GM20431 (cell line): ENCODE measurements at regions not wholly inside any gene's neighbourhood (a gene's known extent, or its start where the extent isn't known, plus 50 kb on each side); places are given as distances from the start of the nearest gene placed in this dataset.
"Not testable (repeated sequence)": the region's sequence is repeated elsewhere in the genome, so short reads cannot be mapped to it uniquely, and the experiment has no call there.

Source experiments
- in situ Hi-C: fragments of 300-500 bp; cut with MseI, MboI; formaldehyde crosslinking; loops from one replicate; pipeline ENCODE4 v1.15.0; 2020; ENCODE audit warnings: low sequenced_read_pairs; ENCODE audit not compliant: unreplicated experiment

DNA sequence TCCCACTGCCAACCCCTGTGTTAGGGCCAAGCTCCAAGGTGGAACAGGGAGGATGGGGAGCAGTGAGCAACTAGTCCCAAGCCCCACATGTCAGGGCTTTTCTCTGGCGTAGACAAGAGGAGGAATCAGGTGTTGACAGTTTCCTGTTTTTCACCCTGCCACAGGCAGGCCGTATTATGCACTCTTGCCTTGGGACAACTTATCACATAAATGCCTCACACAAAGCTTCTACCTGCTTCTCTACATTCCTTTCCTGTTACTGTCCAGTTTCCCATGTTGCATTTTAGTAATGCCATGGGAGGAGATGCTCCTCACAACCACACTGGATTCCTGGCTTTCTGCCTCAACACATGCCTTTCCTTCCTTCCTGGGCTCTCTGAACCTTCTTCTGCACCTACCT, 381.2 kb upstream of the ATP11B start:
- in situ Hi-C loops, result no loop called here

DNA sequence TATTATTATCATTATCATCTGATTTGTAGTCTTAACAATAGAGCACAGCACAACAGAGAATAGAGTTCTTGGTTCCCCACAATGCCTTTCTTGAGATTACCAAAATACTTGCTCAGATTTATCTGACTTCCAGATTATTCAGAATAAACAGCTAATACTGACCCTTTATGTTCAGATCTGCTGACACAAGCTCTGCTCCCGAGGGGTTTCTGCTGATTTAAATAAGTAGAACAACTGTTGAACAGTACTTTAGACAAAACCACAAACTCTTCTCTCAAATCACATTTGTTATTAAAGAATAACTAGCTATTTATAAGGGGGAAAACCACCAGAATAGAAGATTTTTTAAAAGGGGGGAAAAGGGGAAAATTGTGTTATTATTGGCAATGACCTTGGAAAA, 380.2 kb upstream of the ATP11B start:
- in situ Hi-C loops, result no loop called here

DNA sequence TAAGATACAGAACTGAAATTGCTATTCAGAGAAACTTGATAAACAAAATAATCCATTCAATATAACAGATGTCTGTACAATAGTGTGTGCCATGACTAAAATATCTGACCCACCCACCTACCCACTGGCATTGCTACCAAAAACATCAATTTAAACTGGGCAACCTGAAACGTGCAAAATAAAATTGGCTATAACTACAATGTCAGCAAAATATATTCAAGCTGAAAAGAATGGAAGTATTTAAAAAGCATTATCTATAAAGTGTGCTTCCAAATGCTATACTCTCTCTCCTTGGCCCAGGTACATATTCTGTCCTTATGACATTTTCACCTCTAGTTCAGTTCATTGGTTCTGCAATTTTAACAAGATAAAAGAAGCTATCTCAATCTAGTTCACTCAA, 379.6 kb upstream of the ATP11B start:
- in situ Hi-C loops, result no loop called here

DNA sequence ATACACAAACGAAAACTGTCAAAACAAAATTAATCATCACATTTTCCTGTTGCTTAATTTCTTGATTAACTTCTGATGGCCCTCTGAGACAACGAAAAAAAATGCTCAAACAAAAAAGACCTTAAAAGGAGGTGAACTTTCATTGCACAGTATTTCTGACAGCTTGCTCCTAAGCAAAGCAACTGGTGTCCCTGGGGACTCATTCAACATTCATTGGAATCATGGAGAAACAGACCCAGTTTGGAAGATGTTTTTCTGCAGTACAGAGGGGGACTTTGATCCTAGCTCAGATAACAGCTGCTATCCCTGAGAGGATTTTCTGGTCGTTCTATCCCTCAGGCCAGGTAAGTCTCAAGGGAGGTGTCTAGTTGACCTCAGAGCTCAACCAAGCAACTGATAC, 378.7 kb upstream of the ATP11B start:
- in situ Hi-C loops, result no loop called here

DNA sequence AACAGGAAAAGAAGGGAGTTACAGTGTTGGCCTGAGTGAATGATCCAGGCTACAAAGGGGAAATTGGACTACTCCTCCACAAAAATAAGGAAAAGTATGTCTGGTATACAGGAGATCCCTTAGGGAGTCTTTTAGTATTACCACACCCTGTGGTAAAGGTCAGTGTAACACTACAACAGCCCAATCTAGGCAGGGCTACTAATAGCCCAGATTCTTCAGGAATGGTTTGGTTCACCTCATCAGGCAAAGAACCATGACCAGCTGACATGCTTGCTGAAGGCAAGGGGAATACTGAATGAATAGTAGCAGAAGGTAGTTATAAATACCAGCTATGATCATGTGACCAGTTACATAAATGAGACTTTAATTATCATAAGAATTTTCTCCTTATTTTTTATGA, 372.6 kb upstream of the ATP11B start:
- in situ Hi-C loops, result no loop called here

DNA sequence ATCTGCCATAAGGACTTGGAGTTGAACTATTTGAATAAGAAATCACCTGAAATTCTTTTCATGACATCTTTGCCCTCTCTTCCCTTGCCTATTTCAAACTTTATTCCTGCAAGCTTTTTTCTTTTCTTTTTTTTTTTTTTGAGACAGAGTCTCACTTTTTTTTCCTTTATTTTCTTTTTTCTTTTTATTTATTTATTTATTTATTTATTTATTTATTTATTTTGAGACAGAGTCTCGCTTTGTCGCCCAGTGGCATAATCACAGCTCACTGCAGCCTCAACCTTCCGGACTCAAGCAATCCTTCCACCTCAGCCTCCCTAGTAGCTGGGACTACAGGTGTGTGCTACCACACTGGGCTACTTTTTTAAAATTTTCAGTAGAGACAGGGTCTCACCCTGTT, 369.3 kb upstream of the ATP11B start:
- in situ Hi-C loops, result no loop called here

DNA sequence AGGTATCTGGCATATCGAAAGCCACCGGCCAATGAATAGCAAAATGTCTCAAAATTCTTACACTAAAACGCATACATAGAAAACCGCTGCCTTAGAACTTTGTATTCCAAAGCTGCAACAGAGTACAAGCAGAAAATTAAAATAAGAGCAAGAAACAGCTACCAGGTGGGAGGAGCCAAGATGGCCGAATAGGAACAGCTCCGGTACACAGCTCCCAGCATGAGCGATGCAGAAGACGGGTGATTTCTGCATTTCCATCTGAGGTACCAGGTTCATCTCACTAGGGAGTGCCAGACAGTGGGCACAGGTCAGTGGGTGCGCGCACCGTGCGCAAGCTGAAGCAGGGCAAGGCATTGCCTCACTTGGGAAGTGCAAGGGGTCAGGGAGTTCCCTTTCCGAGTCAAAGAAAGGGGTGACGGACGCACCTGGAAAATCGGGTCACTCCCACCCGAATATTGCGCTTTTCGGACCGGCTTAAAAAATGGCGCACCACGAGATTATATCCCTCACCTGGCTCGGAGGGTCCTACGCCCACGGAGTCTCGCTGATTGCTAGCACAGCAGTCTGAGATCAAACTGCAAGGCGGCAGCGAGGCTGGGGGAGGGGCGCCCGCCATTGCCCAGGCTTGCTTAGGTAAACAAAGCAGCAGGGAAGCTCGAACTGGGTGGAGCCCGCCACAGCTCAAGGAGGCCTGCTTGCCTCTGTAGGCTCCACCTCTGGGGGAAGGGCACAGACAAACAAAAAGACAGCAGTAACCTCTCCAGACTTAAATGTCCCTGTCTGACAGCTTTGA, 367.2 kb upstream of the ATP11B start:
- in situ Hi-C loops, result not testable (repeated sequence)

DNA sequence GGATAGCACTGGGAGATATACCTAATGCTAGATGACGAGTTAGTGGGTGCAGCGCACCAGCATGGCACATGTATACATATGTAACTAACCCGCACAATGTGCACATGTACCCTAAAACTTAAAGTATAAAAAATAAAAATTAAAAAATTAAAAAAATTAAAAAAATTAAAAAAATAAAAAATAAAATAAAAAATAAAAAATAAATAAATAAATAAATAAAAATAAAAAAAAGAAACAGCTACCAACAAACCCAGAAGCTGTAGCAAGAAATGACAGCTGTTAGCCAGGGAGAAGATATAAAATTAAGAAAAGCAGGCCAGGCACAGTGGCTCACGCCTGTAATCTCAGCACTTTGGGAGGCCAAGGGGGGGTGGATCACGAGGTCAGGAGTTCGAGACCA, 361.3 kb upstream of the ATP11B start:
- in situ Hi-C loops, result not testable (repeated sequence)

DNA sequence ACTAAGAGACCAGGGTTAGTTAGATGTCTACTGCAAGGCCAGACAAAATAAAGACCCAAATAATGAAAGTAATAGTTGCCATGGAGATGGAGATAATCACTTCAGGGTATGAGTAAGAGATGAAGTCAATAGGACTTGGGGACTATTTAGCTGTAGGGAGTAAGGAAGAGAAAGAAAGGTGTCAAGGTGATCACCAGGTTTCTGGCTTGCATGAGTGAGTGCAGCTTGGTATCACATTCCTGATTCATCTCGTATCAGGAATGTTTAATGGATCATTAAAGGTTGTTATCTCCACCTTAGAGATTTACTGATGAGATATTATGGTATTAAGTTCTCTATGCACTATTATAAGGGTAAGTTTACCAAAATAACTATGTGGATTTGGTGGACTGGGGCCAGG, 357.4 kb upstream of the ATP11B start:
- in situ Hi-C loops, result no loop called here

DNA sequence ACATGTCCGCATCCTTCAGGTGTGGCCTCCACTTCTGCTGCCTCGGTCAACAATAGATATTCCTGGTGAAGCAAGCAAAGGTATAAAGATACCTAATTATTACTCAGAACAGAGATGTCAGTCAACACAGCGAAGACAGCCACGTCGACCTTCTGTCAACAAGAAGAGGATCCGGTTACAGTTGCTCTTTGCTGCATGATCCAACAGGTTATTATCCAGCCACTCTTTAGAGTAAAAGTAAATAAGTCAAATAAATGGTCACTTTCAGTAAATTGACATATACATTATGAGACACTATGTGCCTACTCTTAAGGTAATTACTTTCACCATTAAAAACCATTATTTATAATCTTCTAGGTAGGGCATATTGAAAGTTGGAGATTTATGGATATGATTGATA, 356.8 kb upstream of the ATP11B start:
- in situ Hi-C loops, result no loop called here

DNA sequence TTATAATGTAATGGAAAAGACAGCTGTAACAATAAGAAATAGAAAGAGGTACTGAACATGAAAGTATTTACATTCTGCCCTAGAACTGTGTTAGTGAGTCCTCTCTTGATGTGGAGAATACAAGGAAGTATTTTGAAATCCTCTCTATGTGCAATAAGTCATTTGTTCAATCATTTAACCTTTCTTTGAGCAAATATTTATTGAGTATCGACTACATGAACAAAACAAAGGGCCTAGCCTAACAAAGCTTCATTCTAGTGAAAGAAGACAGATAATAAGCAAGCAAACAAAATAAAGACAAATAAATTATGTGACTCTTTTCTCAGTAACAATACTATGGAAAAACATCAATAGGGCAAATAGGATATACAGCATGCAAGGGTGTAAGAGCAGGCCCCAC, 354.9 kb upstream of the ATP11B start:
- in situ Hi-C loops, result no loop called here

DNA sequence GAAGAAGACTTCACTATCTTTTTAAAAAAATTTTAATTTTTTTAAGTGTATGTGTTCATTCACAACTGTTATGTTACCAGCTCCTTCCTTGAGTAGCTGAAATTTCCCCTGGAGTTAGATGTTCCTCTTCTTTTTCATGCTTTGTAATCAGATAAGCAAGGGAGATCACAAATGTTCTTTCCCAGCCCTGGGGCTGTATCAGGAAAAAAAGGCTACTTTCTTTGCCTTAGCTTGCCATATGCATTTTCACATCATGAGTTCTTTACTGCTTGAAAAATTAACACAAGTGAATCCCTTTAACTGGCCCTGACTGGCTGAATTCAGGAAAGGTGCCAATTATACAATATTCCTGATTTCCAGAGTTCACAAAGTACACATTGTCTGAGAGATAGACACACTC, 353.2 kb upstream of the ATP11B start:
- in situ Hi-C loops, result no loop called here

DNA sequence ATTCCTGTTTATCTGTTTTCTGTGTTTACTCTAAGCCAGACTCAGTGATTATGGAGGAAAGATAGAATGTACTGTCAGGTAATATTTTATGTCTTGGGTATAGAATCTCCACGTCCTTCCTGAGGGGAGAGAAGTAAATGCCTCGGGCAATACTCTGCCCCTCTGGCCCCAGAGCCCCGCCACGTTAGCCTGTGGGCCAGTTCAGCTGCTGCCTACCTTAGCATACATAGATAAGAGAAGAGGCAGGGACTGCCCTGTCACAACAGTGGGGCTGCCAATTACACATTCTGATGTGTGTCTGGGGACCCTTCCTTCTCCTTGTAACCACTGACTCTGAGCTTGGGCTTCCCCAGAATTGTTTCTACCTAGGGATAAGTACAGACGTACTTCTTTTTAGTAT, 347.7 kb upstream of the ATP11B start:
- in situ Hi-C loops, result no loop called here

DNA sequence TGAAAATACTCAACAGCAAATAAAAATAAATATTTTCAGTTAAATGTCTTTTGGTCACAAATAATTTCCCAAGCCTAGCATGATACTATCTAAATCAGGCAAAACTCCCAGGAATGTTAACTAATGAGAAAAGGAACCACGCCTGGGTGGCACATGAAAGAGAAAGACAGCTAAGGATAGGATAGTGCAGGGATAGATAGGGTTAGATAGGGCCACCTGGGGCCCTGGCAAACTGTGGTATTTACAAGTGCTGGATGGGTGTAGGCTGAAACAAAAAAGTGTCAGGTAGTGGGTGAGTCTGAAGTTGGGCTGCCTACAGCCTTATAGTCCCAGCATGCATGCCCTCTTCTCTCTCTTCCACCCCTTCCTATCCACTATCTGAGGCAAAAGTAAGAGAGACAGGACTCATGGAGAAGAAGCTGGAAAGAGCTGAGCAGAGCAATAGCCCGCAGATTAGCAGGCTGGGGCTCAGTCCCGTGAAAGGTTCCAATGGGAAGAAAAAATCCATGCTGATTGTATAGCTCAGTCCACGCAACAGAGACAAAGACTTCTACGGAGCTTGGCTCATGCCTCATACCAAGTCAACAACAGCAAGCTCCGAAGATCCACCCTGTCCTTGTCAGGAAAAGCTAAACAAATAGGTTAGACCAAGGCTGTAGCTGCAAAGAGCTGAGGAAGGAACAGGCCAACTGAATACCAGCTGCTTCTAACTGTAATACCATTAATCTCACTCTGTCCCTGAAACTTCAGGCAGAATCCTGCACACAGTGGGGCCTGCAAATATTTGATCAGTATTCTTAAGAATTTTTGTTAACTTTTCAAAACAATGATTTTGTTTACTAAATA, 342.1 kb upstream of the ATP11B start:
- in situ Hi-C loops, result no loop called here

DNA sequence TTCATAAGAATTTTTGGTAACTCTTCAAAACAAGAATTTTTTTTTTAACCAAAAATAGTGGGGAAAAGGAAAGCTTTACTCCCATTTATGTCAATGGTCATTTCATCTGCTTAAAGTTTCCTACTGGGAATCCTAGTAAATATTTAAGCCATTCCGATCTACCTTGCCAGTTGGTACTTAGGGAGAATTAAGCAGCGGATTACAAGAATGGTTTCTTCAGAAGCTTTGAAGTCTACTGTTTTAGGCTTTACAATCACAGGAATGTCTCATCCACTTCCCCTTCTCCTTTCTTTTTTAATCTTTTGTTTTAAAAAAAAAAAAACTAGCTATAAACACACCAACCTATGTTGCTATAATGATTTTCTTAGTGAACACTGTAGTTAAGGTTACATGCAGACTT, 341.4 kb upstream of the ATP11B start:
- in situ Hi-C loops, result no loop called here

DNA sequence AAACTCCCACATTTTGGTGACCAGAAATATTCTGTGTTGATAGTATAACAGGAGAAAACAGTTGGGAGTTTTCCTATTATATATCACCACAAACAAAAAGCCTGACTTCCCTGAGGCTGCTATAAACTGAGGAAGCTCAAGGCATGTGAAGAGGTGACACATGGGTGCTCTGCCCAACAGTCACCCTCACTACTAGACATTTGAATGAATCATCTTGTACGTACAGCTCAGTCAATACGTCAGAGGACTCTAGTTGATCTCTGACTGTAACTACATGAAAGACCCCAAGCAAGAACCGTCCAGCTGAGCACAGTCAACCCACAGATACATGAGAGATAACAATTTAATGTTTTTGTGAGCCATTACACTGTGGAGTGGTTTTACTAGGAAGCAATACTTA, 338.3 kb upstream of the ATP11B start:
- in situ Hi-C loops, result no loop called here

DNA sequence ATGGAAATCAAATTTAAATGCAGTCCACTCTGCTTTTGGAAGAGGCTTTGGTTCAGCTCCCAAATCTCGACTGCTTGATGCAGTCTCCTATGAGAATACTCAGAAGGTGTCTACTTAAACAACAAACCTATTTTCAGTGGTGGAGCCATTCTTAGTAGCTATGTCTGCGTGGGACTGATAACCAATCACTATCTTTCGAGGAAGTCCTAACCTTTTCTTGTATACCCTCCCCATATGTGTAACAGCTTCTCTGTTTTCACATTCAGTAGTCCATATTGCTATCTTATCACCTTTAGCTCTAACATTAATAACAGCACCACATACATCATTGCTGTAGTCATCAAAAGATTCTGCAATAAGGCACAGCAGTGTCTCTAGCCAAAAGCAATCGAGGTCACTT, 333.0 kb upstream of the ATP11B start:
- in situ Hi-C loops, result no loop called here

DNA sequence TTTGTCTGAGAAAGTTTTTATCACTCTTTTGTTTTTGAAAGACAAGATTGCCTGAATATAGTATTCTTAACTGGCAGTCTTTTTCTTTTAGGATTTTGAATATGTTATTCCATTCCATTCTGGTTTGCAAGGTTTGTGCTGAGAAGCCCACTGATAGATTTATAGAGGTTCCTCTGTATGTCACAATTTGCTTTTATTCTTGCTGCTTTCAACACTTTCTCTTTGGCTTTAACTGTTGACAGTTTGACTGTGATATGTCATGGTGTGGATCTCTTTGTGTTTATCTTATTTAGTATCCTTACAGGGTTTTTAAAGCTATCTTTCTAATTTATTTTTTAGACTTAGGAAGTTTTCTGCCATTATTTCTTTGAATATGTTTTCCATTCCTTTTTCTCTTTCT, 331.2 kb upstream of the ATP11B start:
- in situ Hi-C loops, result no loop called here

DNA sequence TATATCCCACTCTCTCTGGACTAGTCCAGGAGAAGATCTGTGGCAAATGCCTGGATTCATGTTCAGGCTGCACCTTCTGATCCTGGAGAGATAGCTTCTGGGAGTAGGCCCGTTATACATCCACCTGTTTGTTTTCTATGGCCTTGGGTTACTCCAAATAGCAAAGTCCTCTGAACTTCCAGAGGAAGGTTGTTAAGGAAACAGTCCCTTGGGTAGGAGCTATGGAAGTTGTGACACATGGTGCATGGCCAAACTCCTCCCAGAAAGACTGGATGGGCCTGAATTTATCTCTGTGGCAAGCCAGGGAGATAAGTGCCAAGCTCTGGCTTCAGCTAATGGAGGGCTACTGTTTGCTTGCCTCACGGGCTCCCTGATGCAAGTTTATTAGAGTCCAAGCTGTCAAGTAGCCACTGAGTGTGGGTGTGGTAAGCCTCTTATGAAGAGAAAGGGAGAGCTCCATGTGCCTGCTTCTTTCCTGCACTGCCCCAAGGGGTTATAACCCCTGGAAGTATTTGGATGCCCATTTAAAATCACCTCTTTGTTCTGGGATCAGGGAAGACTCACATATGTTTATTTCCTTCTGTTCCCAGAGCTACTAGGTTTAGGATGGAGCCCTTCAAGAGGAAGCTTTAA, 328.7 kb upstream of the ATP11B start:
- in situ Hi-C loops, result no loop called here

DNA sequence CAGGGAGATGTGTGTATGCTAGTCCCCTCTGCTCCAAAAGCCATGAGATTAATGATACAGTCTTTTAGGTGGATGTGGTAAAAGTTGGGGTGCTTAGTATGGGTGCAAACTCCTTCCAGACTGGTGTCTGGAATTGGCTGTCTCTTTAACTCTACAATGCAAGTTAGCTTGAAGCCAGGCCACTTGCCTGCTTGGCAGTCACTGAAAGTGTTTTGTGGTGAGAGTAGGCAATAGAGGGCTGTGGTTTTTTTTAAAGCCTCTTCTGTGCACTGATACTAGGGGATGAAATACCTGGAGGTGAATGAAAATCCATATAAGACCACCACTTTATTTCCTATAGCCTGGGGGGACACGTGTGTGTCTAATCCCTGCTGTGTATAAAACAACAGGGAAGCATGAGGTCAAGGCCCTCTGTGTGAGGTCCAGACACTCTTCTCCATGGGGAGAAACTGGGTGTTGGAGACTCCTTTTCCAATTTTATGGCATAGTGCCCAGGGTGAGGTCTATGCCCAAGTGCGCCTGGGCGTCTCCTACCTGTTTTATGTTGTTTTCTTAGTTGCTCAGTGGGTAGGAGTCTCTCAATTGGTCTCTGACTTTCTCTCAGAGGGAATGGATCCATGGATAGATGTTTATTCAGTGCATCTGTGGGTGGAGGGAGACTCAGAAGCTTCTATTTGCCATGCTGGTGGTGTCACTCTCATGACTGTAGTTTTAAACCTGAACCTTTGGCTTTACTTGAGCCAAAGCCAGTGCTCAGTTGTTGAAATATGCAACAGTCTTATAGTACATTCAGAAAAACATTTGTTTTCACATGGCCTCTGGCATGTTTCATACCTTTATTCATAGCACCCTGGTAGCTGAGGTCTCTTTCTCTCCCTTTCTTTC, 327.8 kb upstream of the ATP11B start:
- in situ Hi-C loops, result no loop called here
